ENCODE measurements at regions not wholly inside any gene's neighbourhood (a gene's known extent, or its start where the extent isn't known, plus 50 kb on each side); places are given as distances from the start of the nearest gene placed in this dataset.

GRCh38 chr12:76226956-76227355 lies 121.3 kb downstream of the BBS10 start:
- Mint-ChIP-seq H3K9me3 (peaks cover 0 to 2% (median 0%) of the 10 kb centered on the region in 7 donors), H3K27ac (no peak overlapping the region), H3K36me3 (no peaks in the 10 kb centered on the region), H3K4me3 (no peak overlapping the region), H3K4me1 (no peaks in the 10 kb centered on the region), H3K27me3 (peaks cover 3 to 7% (median 6%) of the 10 kb centered on the region in 3 donors)
- no peak for DNase-seq
- ATAC-seq (ENCODE audit: low read depth in 2 of 2), result no peak

- Mint-ChIP-seq H3K4me3 (no peak overlapping the region), H3K27me3 (peaks cover 3 to 7% (median 6%) of the 10 kb centered on the region in 3 donors), H3K4me1 (no peaks in the 10 kb centered on the region), H3K27ac (no peak overlapping the region), H3K36me3 (no peaks in the 10 kb centered on the region), H3K9me3 (no peaks in the 10 kb centered on the region)
- ATAC-seq (ENCODE audit: low read depth in 2 of 2) (no peak), DNase-seq (no peak)
These were observed 121.8 kb downstream of the BBS10 start for GRCh38 chr12:76226397-76226796.

GRCh38 chr12:76223869-76224268 lies 124.3 kb downstream of the BBS10 start:
- DNase-seq (no peak), ATAC-seq (ENCODE audit: low read depth in 2 of 2) (no peak)
- Mint-ChIP-seq H3K27ac (no peak overlapping the region), H3K27me3 (peaks cover 6 to 7% (median 7%) of the 10 kb centered on the region in 3 donors), H3K9me3 (no peaks in the 10 kb centered on the region), H3K4me1 (no peaks in the 10 kb centered on the region), H3K4me3 (no peak overlapping the region), H3K36me3 (no peaks in the 10 kb centered on the region)

DNA sequence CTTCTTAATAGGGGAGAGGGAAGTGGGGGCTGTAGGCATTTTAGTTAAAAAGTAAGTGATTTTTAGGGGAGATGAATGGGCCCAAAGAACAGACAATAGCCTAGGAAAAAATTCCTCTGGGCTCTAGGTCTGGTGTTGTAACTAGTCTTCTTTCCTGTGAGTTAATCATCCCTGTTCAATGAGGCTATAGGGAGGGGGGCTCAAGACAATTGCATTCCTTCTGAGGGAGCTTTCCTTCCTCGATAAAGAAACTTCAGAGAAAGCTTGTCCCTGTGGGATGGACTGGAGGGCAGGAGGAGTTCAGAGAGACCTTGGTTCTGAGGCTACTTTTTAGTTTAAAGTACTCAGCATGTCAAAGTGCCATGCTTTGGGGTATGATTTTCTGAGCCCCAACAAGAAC lies 127.2 kb downstream of the BBS10 start:
- no peak overlapping the region for H3K27ac Mint-ChIP-seq
- ATAC-seq (ENCODE audit: low read depth in 2 of 2), result no peak
- no peak overlapping the region for H3K4me3 Mint-ChIP-seq

GRCh38 chr12:76219806-76220205 lies 128.4 kb downstream of the BBS10 start:
- Mint-ChIP-seq H3K9me3 (no peaks in the 10 kb centered on the region), H3K4me3 (no peak overlapping the region), H3K4me1 (no peaks in the 10 kb centered on the region), H3K27ac (no peak overlapping the region), H3K27me3 (peaks cover 9 to 10% (median 9%) of the 10 kb centered on the region in 3 donors), H3K36me3 (no peaks in the 10 kb centered on the region)
- no peak for ATAC-seq (ENCODE audit: low read depth in 2 of 2)
- DNase-seq, result no peak

More for the DNA sequence above, 127.2 kb downstream of the BBS10 start:
- H3K27me3 Mint-ChIP-seq, result peaks cover 10 to 15% (median 12%) of the 10 kb centered on the region in 3 donors
- no peak for DNase-seq
- H3K36me3 Mint-ChIP-seq, result no peaks in the 10 kb centered on the region
- H3K9me3 Mint-ChIP-seq, result no peaks in the 10 kb centered on the region
- no peaks in the 10 kb centered on the region for H3K4me1 Mint-ChIP-seq

GRCh38 chr12:76216585-76217472 lies 131.4 kb downstream of the BBS10 start:
- ATAC-seq (ENCODE audit: low read depth in 2 of 2) (no peak), DNase-seq (no peak)
- Mint-ChIP-seq H3K36me3 (no peaks in the 10 kb centered on the region), H3K9me3 (peaks cover 0 to 4% (median 0%) of the 10 kb centered on the region in 7 donors), H3K4me1 (no peaks in the 10 kb centered on the region), H3K4me3 (no peak overlapping the region), H3K27ac (no peak overlapping the region), H3K27me3 (peaks cover 4 to 16% (median 13%) of the 10 kb centered on the region in 3 donors)

- DNase-seq (no peak), ATAC-seq (ENCODE audit: low read depth in 2 of 2) (no peak)
- Mint-ChIP-seq H3K4me3 (no peak overlapping the region), H3K27me3 (peaks cover 16 to 30% (median 24%) of the 10 kb centered on the region in 3 donors), H3K36me3 (no peaks in the 10 kb centered on the region), H3K4me1 (no peaks in the 10 kb centered on the region), H3K9me3 (peaks cover 0 to 13% (median 0%) of the 10 kb centered on the region in 7 donors), H3K27ac (no peak overlapping the region)
These were observed 123.6 kb upstream of the NAP1L1 start for GRCh38 chr12:76208129-76208528.

DNA sequence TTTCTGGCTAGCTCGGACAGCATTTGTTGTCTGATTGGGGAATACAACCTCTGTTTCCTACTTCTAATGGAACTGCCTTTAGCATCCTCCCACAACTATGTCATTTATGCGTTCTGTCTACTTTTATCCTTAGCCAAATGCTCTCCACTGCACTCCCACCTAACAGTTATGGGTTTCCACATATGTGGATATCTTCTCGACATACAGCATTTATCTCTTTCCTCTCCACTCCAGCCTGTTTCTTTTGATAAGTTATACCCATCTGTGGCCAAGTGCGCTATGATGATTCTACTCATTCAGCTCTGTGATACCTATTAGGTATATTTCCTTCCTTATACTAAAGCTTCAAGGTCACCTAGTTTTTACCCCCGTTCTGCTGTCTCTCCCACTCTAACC lies 122.2 kb upstream of the NAP1L1 start:
- Mint-ChIP-seq H3K27ac (no peak overlapping the region), H3K9me3 (peaks cover 0 to 27% (median 7%) of the 10 kb centered on the region in 7 donors), H3K36me3 (no peaks in the 10 kb centered on the region), H3K4me3 (no peak overlapping the region), H3K4me1 (no peaks in the 10 kb centered on the region), H3K27me3 (peaks cover 16 to 38% (median 33%) of the 10 kb centered on the region in 3 donors)
- DNase-seq (no peak), ATAC-seq (ENCODE audit: low read depth in 2 of 2) (no peak)

DNA sequence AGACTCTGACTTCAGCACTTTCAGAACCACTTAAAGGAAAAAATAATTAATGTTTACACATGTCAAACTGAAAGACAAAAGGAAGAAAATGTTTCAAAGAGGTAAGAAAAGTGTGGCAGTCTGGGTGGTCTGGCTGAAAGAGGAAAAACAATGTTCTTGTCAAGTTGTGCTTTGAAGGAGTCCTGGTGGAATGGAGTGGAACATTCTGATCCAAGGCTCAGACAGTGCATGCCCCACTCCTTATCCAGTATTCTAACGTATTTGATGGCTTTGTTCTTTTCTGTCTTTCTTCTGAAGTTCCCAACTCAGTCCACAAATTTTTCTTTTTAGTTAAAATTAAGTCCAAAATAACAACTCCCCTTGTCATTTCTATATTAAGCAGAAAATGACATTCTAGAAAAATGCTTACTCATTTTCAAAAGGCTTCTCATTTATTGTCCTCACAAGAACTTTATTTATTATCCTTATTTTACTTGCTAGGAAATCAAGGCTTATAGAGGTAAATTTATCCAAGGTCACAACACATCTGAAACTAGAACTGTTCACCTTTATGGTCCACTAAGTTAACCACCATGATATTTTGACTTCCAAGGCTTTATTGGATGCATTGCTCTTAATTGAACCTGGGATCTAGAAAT lies 121.7 kb upstream of the NAP1L1 start:
- no peak for DNase-seq
- no peak overlapping the region for H3K27ac Mint-ChIP-seq
- peaks cover 16 to 43% (median 33%) of the 10 kb centered on the region in 3 donors for H3K27me3 Mint-ChIP-seq
- H3K36me3 Mint-ChIP-seq, result no peaks in the 10 kb centered on the region
- H3K4me3 Mint-ChIP-seq, result no peak overlapping the region
- peaks cover 0 to 29% (median 7%) of the 10 kb centered on the region in 7 donors for H3K9me3 Mint-ChIP-seq
- H3K4me1 Mint-ChIP-seq, result no peaks in the 10 kb centered on the region
- ATAC-seq (ENCODE audit: low read depth in 2 of 2), result no peak

- ATAC-seq (ENCODE audit: low read depth in 2 of 2) (no peak), DNase-seq (no peak)
- no peak overlapping the region for H3K4me3 Mint-ChIP-seq
- H3K4me1 Mint-ChIP-seq, result no peaks in the 10 kb centered on the region
- peaks cover 0 to 16% of the 10 kb centered on the region in 2 donors for H3K36me3 Mint-ChIP-seq
- H3K27ac Mint-ChIP-seq, result no peak overlapping the region
- H3K27me3 Mint-ChIP-seq, result peaks cover 16 to 36% (median 30%) of the 10 kb centered on the region in 3 donors
- peaks cover 8 to 55% (median 25%) of the 10 kb centered on the region in 7 donors for H3K9me3 Mint-ChIP-seq
These were observed 118.1 kb upstream of the NAP1L1 start for GRCh38 chr12:76202621-76203020.

- Mint-ChIP-seq H3K9me3 (peaks cover 12 to 61% (median 30%) of the 10 kb centered on the region in 7 donors), H3K4me3 (no peak overlapping the region)
These were observed 117.3 kb upstream of the NAP1L1 start for GRCh38 chr12:76201758-76202157.

GRCh38 chr12:76201316-76201715 lies 116.8 kb upstream of the NAP1L1 start:
- DNase-seq (no peak), ATAC-seq (ENCODE audit: low read depth in 2 of 2) (no peak)
- H3K4me3 Mint-ChIP-seq, result no peak overlapping the region
- peaks cover 12 to 66% (median 30%) of the 10 kb centered on the region in 7 donors for H3K9me3 Mint-ChIP-seq
- no peaks in the 10 kb centered on the region for H3K4me1 Mint-ChIP-seq
- H3K36me3 Mint-ChIP-seq, result peaks cover 0 to 22% of the 10 kb centered on the region in 2 donors
- peaks cover 12 to 24% (median 20%) of the 10 kb centered on the region in 3 donors for H3K27me3 Mint-ChIP-seq
- H3K27ac Mint-ChIP-seq, result peak overlapping the region in 1 of 6 donors; percentile 23

More at GRCh38 chr12:76201758-76202157, 117.3 kb upstream of the NAP1L1 start:
- Mint-ChIP-seq H3K27me3 (peaks cover 12 to 28% (median 23%) of the 10 kb centered on the region in 3 donors), H3K4me1 (no peaks in the 10 kb centered on the region), H3K27ac (no peak overlapping the region), H3K36me3 (peaks cover 0 to 22% of the 10 kb centered on the region in 2 donors)
- DNase-seq, result no peak
- ATAC-seq (ENCODE audit: low read depth in 2 of 2), result no peak

DNA sequence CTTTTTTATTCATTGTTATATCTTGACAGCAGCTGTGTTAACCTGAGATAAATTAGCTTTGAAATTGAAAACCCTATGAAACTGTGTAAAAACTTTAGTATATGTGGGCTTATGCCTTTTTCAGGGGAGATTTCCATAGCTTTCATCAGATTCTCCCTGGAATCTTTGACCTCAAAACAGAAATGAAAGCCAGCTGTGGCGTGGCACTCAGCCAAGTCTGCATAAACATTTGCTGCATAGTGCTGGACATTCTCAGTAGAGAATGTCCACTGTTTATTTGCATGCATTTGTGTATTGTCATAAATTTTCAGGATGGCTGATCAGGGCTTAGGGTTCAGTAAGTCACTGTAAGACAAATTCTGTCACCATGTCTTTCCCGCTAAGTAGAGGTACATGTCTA lies 115.3 kb upstream of the NAP1L1 start:
- H3K27ac Mint-ChIP-seq, result no peak overlapping the region
- no peaks in the 10 kb centered on the region for H3K4me1 Mint-ChIP-seq
- DNase-seq (no peak), ATAC-seq (ENCODE audit: low read depth in 2 of 2) (no peak)
- H3K36me3 Mint-ChIP-seq, result peaks cover 0 to 22% of the 10 kb centered on the region in 2 donors
- no peak overlapping the region for H3K4me3 Mint-ChIP-seq
- H3K9me3 Mint-ChIP-seq, result peaks cover 12 to 71% (median 30%) of the 10 kb centered on the region in 7 donors
- H3K27me3 Mint-ChIP-seq, result peaks cover 11 to 23% (median 12%) of the 10 kb centered on the region in 3 donors
